ENCODE measurements at regions not wholly inside any gene's neighbourhood (a gene's known extent, or its start where the extent isn't known, plus 50 kb on each side); places are given as distances from the start of the nearest gene placed in this dataset.

DNA sequence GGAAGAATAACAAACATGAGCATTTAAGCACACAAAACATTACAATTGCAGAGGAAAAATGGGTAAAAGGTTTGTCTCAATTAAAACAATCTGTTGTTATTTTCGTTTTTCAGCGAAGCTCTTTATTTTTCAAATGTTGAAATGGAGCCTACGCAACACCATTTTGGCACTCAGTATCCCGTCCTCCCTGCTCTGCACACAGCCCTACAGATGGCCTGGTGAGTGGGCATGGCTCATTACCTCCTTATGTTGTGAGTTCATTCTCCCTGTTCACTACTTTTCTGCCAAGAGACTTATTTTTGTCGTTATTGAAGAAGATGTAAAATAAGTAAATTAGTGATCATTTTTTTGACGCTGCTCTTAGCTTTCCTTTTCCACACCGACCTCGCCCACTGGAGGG lies 167.8 kb upstream of the CXCL12 start:
- Mint-ChIP-seq H3K4me1 (no peaks in the 10 kb centered on the region), H3K36me3 (ENCODE audit: low read depth) (no peaks in the 10 kb centered on the region), H3K27ac (no peak overlapping the region), H3K4me3 (no peak overlapping the region), H3K27me3 (no peaks in the 10 kb centered on the region)
- H3K9me3 ChIP-seq (ENCODE audit: control insufficient read depth, low read length, poor library complexity, severe bottlenecking), result no peaks in the 10 kb centered on the region
- ATAC-seq (no peak), DNase-seq (no peak)

DNA sequence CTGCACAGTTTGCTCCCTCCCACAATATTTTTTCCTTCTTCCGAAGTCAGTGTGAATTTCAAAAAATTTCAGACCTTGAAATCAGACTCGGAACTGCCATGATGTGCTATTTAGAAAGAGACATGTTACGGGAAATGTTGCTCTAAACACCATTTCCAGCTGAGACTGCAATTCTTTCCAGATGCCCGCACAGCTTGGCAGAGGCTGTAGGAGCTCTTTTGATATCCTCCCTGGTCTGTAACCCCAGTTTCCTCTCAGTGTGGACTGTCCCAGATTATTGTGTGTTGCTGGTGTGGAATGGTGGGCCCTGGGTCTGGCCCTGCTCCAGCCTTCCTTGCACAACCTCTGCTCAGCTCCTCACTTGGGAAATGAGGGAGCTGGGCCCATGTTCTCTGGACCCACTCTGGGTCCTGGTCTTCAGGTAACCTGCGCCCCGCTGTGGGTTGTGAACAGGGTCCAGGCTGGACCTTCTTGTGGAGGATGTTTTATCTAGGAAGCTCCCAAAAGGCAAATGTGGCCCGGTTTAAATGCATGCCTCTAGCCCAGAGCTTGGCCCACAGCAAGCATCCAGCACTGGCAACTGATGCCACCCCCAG lies 172.8 kb upstream of the CXCL12 start:
- Mint-ChIP-seq H3K4me3 (no peak overlapping the region), H3K36me3 (ENCODE audit: low read depth) (no peaks in the 10 kb centered on the region), H3K4me1 (no peaks in the 10 kb centered on the region), H3K27me3 (no peaks in the 10 kb centered on the region), H3K27ac (no peak overlapping the region)
- no peak for ATAC-seq
- no peak for DNase-seq
- no peaks in the 10 kb centered on the region for H3K9me3 ChIP-seq (ENCODE audit: control insufficient read depth, low read length, poor library complexity, severe bottlenecking)

DNA sequence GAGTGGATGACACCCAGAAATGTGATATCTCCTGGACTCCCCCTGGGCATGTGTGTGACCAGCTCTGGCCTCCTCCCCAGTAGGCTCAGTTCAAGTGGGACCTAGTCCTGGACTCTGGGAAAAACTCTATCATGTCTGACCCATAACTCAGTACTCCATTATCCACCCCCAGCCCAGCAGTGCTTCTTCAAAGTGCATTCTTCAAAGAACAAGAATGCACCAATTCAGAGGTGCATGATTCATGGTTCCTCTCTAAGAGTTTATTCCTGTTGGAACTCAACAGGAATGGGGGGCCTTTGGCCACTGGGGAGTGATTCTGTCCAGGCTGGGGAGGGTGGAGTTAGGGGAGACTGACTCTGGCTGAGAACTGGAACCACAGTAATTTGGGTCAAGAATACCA lies 173.6 kb upstream of the CXCL12 start:
- no peaks in the 10 kb centered on the region for H3K4me1 Mint-ChIP-seq
- no peak overlapping the region for H3K4me3 Mint-ChIP-seq
- ATAC-seq (no peak), DNase-seq (no peak)
- H3K27ac Mint-ChIP-seq, result no peak overlapping the region
- no peaks in the 10 kb centered on the region for H3K36me3 Mint-ChIP-seq (ENCODE audit: low read depth)
- H3K27me3 Mint-ChIP-seq, result no peaks in the 10 kb centered on the region
- no peaks in the 10 kb centered on the region for H3K9me3 ChIP-seq (ENCODE audit: control insufficient read depth, low read length, poor library complexity, severe bottlenecking)

DNA sequence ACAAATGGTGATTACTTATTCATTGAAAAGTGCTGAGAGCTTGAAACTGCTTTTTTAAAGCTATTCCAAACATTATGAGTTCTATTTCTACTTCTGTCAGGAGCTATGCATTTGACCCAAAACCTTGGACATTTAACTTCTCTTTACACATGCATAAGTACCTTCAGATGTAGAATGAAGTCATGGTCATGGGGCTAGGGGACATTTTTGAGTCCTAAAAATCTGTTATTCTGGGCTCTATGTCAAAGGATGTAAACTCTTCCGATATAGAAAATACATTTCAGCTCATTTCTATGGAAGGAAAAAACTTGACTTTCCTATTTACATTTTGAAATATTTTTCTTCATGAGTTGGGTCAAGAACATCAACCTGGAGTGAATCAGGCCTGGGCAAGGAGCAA lies 179.5 kb upstream of the CXCL12 start:
- ATAC-seq (no peak), DNase-seq (no peak)
- Mint-ChIP-seq H3K4me1 (no peaks in the 10 kb centered on the region), H3K27ac (no peak overlapping the region), H3K4me3 (no peak overlapping the region), H3K36me3 (ENCODE audit: low read depth) (no peaks in the 10 kb centered on the region), H3K27me3 (no peaks in the 10 kb centered on the region)
- no peaks in the 10 kb centered on the region for H3K9me3 ChIP-seq (ENCODE audit: control insufficient read depth, low read length, poor library complexity, severe bottlenecking)

DNA sequence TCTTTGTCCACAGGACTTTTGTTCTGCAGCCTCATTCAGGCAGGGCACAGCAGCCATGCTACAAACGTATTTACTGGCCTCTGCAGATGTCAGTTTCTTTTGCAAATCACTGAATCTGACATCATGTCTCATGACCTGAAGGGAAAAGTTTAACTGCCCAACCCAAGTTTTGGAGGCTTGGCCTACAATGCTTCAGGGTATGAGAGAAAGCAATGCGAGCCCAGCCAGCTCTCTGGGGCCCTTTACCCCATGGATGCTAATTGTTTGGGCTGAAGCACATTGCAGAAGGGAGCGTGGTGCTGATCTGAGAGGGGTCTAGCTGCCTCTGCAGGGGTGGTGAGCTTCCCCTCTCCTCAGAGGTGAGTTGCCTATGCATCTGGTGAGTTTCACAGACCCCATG lies 179.9 kb upstream of the CXCL12 start:
- Mint-ChIP-seq H3K4me3 (no peak overlapping the region), H3K27me3 (no peaks in the 10 kb centered on the region), H3K36me3 (ENCODE audit: low read depth) (no peaks in the 10 kb centered on the region), H3K27ac (no peak overlapping the region), H3K4me1 (no peaks in the 10 kb centered on the region)
- DNase-seq (no peak), ATAC-seq (no peak)
- H3K9me3 ChIP-seq (ENCODE audit: control insufficient read depth, low read length, poor library complexity, severe bottlenecking), result no peaks in the 10 kb centered on the region

DNA sequence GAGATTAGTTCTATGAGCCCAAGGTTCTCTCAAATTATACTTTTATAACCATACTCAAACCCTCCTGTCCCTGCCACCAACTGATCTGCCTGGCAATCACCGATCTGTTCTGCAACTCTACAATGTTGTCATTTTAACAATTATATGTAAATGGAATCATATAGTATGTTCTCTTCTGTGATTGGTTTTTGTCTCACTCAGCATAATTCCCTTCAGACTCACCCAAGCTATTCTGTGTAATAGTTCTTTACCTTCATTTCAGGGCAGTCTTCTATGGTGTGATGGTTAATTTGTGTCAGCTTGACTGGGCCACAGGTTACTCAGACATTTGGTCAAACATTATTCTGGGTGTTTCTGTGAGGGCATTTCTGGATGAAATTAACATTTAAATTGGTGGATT lies 181.9 kb upstream of the CXCL12 start:
- H3K27me3 Mint-ChIP-seq, result no peaks in the 10 kb centered on the region
- no peaks in the 10 kb centered on the region for H3K9me3 ChIP-seq (ENCODE audit: control insufficient read depth, low read length, poor library complexity, severe bottlenecking)
- no peak overlapping the region for H3K27ac Mint-ChIP-seq
- H3K36me3 Mint-ChIP-seq (ENCODE audit: low read depth), result no peaks in the 10 kb centered on the region
- H3K4me1 Mint-ChIP-seq, result no peaks in the 10 kb centered on the region
- ATAC-seq, result no peak
- H3K4me3 Mint-ChIP-seq, result no peak overlapping the region
- DNase-seq, result no peak

DNA sequence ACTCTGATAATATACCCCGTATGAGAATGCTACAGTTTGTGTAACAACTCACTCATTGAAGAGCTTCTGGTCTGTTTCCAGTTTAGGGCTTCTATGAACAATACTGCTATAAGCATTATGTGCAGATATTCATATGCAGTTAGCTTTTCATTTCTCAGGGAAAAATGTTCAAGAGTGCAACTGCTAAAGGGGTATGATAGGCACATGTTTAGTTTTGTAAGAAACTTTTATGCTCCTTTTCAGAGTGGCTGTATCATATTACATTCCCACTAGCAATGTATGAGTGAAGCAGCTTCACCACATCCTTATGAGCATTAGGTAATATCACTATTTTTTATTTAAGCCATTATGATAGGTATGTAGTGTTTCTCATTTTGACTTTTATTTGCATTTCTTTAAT lies 182.6 kb upstream of the CXCL12 start:
- DNase-seq, result no peak
- no peaks in the 10 kb centered on the region for H3K27me3 Mint-ChIP-seq
- no peaks in the 10 kb centered on the region for H3K36me3 Mint-ChIP-seq (ENCODE audit: low read depth)
- H3K4me1 Mint-ChIP-seq, result no peaks in the 10 kb centered on the region
- H3K4me3 Mint-ChIP-seq, result no peak overlapping the region
- no peak overlapping the region for H3K27ac Mint-ChIP-seq
- H3K9me3 ChIP-seq (ENCODE audit: control insufficient read depth, low read length, poor library complexity, severe bottlenecking), result no peaks in the 10 kb centered on the region
- ATAC-seq, result no peak

DNA sequence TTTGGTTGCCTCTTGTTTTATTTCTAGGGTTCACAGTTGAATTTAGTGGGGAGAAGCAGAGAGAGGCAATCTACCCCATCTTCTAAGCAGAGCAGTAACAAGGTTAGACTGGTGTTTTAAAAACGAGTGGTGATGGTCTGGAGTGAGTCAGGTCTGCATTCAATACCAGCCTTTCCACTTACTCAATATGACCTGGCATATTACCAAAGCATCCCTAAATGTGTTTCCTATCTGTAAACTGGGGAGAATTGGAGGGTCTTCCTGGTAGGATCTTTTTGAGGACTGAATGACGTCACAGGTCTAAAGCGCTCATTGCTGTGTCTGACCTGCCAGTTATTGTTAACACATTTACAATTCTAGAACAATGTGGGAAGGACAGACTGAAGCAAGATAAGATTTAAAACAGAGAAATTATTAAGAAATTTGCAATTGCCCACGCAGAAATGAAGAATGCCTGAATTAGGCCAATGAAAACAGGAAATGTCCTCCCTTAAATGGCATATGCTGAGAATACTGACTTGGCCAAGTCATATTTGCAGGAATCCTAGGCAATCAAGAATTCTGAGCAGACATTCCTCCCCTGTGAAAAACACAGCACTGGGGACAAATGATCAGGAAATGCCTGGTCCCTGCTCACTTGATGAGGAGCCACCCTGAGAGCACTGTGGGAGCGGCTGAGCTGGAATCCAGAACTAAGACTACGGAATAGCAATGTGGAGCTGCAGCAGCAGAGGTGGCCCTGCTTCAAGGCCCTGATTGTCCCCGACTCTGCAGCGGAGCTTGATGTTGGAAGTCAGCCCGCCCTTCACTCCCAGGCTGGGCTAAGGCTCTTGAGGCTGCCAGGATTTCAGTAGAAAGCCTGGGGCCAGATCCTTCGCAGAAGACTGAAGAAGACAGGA lies 184.5 kb upstream of the CXCL12 start:
- H3K4me1 Mint-ChIP-seq, result no peaks in the 10 kb centered on the region
- no peaks in the 10 kb centered on the region for H3K27me3 Mint-ChIP-seq
- no peak overlapping the region for H3K4me3 Mint-ChIP-seq
- no peaks in the 10 kb centered on the region for H3K9me3 ChIP-seq (ENCODE audit: control insufficient read depth, low read length, poor library complexity, severe bottlenecking)
- H3K27ac Mint-ChIP-seq, result no peak overlapping the region
- ATAC-seq, result no peak
- no peaks in the 10 kb centered on the region for H3K36me3 Mint-ChIP-seq (ENCODE audit: low read depth)
- DNase-seq, result no peak

DNA sequence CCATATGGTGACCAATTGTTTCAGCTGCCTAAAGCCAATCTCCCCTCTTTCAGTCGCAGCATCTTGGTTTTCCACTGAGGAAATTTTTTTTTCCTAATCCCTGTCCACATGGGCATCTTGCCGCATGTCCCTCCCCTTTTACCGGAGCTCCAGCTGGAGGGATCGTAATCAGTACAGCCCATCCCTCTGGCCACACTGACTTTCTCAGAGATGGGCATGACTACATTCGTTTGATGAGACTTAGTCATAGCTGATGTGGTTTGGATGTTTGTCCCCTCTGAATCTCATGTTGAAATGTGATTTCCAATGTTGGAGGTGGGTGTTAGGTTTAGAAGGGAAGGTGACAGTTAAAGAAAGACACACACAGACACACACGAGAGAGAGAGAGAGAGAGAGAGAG lies 186.8 kb upstream of the CXCL12 start:
- no peaks in the 10 kb centered on the region for H3K27me3 Mint-ChIP-seq
- H3K4me3 Mint-ChIP-seq, result no peak overlapping the region
- H3K36me3 Mint-ChIP-seq (ENCODE audit: low read depth), result no peaks in the 10 kb centered on the region
- DNase-seq (no peak), ATAC-seq (no peak)
- no peak overlapping the region for H3K27ac Mint-ChIP-seq
- no peaks in the 10 kb centered on the region for H3K9me3 ChIP-seq (ENCODE audit: control insufficient read depth, low read length, poor library complexity, severe bottlenecking)
- no peaks in the 10 kb centered on the region for H3K4me1 Mint-ChIP-seq

DNA sequence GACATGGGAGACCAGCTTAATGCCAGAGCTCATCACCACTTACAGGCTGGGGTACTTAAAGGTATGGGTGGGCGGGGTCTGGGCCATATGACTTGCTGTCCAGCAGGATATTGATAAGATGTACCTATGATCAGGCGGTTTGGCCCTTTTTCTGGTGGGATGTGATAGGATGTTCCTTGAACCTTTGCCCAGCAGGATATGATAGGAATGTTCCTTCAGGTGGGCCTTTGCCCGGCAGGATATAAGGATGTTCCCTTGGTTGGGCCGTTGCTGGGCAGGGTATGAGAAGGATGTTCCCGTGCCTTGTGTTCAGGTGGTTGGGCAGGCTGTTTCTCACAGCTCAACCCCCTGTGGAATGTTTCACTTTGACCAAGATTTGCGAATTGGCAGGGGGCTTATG lies 187.2 kb upstream of the CXCL12 start:
- Mint-ChIP-seq H3K27me3 (no peaks in the 10 kb centered on the region), H3K27ac (no peak overlapping the region), H3K4me3 (no peak overlapping the region), H3K4me1 (no peaks in the 10 kb centered on the region), H3K36me3 (ENCODE audit: low read depth) (no peaks in the 10 kb centered on the region)
- DNase-seq (no peak), ATAC-seq (no peak)
- H3K9me3 ChIP-seq (ENCODE audit: control insufficient read depth, low read length, poor library complexity, severe bottlenecking), result no peaks in the 10 kb centered on the region

DNA sequence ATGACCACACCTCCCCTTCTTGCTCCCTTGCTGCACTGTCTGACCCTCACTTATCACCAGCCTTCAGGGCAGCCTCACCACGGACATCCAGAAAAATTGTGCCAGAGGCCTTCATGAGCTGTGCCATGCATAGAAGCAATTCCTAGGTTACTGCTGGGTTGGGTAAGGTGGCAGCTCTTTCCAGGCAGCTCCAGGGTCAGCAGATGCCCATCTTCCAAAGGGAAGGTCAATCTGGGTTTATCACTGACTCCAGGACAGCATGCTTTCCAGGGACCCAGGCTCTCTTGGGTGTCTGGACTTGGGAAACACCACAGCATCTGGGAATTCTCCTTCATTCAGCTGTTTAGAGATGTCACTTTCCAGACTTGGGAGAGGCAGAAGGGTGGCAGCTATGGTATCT lies 188.9 kb upstream of the CXCL12 start:
- H3K27ac Mint-ChIP-seq, result no peak overlapping the region
- ATAC-seq (no peak), DNase-seq (no peak)
- no peaks in the 10 kb centered on the region for H3K36me3 Mint-ChIP-seq (ENCODE audit: low read depth)
- no peaks in the 10 kb centered on the region for H3K9me3 ChIP-seq (ENCODE audit: control insufficient read depth, low read length, poor library complexity, severe bottlenecking)
- H3K4me1 Mint-ChIP-seq, result no peaks in the 10 kb centered on the region
- peaks cover 4% of the 10 kb centered on the region for H3K27me3 Mint-ChIP-seq
- no peak overlapping the region for H3K4me3 Mint-ChIP-seq

DNA sequence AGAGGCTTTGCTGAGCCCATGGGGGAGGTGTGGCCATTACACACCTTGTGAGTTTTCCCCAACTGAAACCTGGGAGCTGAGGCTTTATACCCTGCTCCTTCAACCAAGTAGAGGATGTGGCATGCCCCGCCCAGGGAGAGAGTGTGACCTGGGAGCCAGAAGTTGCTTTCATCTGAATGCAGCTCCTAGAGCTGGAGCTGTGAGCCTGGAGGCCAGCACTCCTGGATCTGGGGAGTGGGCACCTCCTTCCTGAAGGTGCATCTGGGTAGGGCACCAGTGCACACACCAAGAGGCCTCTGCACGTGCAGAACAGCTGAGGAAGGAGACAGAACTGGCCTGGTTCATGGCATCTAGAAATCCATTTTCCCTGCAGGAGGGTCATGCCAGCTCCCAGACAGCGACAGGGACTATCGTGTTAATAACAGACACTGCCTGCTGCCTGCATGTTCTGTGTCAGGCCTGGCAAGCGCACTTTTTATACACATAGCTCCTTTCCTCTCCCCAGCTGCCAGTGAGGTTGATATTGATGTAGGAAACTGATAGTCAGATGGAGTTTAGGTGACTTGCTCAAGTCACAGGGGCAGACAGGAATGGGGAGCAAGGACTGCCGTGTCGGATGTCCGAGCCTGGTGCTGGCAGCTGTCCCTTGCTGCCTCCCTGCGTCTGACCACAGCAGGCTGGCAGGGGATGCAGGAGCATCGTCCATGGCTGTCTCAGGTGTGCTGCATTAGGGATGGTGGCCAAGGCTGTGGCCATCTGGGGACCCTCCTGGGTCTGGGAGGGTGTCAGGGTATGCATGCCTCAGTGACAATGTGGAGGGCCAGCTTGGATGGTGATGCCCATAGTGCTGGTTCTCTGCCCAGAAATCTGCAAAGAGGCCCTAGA lies 189.9 kb upstream of the CXCL12 start:
- no peaks in the 10 kb centered on the region for H3K36me3 Mint-ChIP-seq (ENCODE audit: low read depth)
- H3K4me1 Mint-ChIP-seq, result no peaks in the 10 kb centered on the region
- H3K4me3 Mint-ChIP-seq, result no peak overlapping the region
- no peak overlapping the region for H3K27ac Mint-ChIP-seq
- ATAC-seq (no peak), DNase-seq (no peak)
- H3K27me3 Mint-ChIP-seq, result peaks cover 4% of the 10 kb centered on the region
- H3K9me3 ChIP-seq (ENCODE audit: control insufficient read depth, low read length, poor library complexity, severe bottlenecking), result no peaks in the 10 kb centered on the region

DNA sequence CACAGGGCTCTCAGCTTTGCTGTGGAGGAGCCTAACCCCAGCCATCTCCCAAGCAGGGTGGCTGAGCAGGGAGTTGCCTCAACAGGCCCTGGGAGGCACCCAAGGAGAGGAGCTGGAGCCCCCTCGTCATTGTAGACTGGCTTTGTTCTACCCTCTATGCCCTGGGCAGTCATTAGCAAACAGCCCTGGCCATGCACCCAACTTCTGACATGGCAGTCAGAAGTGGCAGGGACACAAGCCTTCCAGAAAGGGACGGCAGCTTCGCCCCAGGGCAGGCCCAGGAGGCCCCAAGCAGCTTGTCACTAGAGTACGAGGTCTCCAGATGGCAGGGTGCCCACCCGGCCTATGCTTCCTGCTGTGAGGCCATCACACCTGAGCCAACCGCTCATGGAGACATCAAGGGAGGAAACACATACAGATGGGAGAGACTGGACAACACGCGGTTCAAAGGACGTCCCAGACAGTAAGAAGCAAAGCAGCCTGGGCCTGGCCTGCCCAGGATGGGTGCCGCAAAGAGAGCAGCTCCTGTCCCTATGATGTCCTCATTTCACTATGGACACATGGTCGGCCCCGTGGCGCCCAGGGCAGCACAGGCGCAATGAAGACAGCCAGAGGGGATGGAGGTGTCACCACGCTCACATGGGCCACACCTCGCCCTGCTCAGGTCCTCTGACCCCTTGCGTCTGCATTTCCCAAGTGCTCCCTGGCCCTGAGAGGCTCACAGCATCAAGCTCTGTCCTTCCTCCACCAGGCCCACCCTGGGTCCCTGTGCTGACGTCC lies 190.9 kb upstream of the CXCL12 start:
- Mint-ChIP-seq H3K4me3 (no peak overlapping the region), H3K4me1 (no peaks in the 10 kb centered on the region), H3K36me3 (ENCODE audit: low read depth) (no peaks in the 10 kb centered on the region), H3K27ac (no peak overlapping the region), H3K27me3 (peaks cover 4% of the 10 kb centered on the region)
- DNase-seq, result no peak
- H3K9me3 ChIP-seq (ENCODE audit: control insufficient read depth, low read length, poor library complexity, severe bottlenecking), result no peaks in the 10 kb centered on the region
- ATAC-seq, result no peak
